ENCODE measurements at regions not wholly inside any gene's neighbourhood (a gene's known extent, or its start where the extent isn't known, plus 50 kb on each side); places are given as distances from the start of the nearest gene placed in this dataset.

- no peak for TF ChIP-seq CTCF (conservative IDR thresholded peaks at IDR 0.05)
- TF ChIP-seq ZFX (IDR thresholded peaks at IDR 0.05), result no peak
Observed at GRCh38 chr4:30281986-30282385, 438.2 kb upstream of the PCDH7 start.

Data from C4-2B (cell line).